ENCODE measurements at regions not wholly inside any gene's neighbourhood (a gene's known extent, or its start where the extent isn't known, plus 50 kb on each side); places are given as distances from the start of the nearest gene placed in this dataset.

DNA sequence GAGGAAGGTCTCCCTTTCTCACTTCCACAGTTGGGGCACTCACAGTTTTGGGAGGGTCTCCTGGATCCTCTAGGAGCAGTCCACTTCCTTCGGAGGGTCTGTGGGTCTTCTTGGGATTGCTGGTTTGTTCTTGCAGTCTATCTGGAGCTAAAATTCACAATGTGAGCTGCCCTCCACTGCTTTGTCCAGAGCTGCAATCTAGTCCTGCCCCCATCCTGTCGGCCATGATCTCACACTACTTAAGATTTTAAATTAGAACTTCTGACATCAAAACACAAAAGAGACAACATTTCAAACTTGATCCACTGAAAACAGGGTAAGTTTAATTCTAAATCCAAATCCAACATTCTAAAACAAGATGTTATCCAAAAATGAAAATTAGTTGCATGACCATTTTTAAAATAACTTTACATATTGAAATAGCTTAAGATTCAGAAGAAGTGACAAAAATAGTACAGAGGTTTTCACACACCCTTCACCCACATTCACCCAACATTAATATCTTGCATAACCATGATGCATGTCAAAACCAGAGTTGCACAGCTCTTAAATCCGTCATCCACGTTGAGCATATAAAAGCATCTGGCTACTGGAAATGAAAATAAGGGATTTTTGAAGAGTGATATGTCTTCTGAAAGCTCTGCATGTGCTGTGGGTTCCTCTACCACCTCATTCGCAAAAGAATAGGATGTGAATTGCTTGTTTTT is 113.7 kb upstream of the EPB41L4A start:
- TF ChIP-seq, protein P1, sequence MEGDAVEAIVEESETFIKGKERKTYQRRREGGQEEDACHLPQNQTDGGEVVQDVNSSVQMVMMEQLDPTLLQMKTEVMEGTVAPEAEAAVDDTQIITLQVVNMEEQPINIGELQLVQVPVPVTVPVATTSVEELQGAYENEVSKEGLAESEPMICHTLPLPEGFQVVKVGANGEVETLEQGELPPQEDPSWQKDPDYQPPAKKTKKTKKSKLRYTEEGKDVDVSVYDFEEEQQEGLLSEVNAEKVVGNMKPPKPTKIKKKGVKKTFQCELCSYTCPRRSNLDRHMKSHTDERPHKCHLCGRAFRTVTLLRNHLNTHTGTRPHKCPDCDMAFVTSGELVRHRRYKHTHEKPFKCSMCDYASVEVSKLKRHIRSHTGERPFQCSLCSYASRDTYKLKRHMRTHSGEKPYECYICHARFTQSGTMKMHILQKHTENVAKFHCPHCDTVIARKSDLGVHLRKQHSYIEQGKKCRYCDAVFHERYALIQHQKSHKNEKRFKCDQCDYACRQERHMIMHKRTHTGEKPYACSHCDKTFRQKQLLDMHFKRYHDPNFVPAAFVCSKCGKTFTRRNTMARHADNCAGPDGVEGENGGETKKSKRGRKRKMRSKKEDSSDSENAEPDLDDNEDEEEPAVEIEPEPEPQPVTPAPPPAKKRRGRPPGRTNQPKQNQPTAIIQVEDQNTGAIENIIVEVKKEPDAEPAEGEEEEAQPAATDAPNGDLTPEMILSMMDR (IDR thresholded peaks at IDR 0.05 in 8 of 11, conservative IDR thresholded peaks at IDR 0.05 in 3 of 11) = no peak
- no peak for TF ChIP-seq POLR2A (IDR thresholded peaks at IDR 0.05)
- no peak for TF ChIP-seq POLR2AphosphoS5 (IDR thresholded peaks at IDR 0.05)

Measured in spleen (tissue), 7 donors.